ENCODE measurements at regions not wholly inside any gene's neighbourhood (a gene's known extent, or its start where the extent isn't known, plus 50 kb on each side); places are given as distances from the start of the nearest gene placed in this dataset.

GRCh38 chr15:38706956-38707355, 142.3 kb upstream of the RASGRP1 start:
- ATAC-seq = no peak
- H3K36me3 ChIP-seq = no peaks in the 10 kb centered on the region
- H3K27ac ChIP-seq = no peak overlapping the region
- in situ Hi-C loops (cut with MboI; ENCODE audit: low sequenced_read_pairs in 4 of 4) = loop anchor here in 2 of 4 donors (10.0 to 25.0 kb wide), 2 partner anchors 1055 to 1058 kb away; no protein-coding TSS in a partner anchor
- intact Hi-C loops (cut with DNase I; ENCODE audit: low total_unique reads) = loop anchor here (5.0 kb wide), 2 partner anchors 875 to 1050 kb away; partner anchors contain the start of gene THBS1
- TF ChIP-seq POLR2A (IDR thresholded peaks at IDR 0.05) = no peak
- no peak for TF ChIP-seq CTCF (IDR thresholded peaks at IDR 0.05 in 4 of 5, conservative IDR thresholded peaks at IDR 0.05 in 1 of 5)
- no peaks in the 10 kb centered on the region for H3K9me3 ChIP-seq
- no peaks in the 10 kb centered on the region for H3K4me1 ChIP-seq
- no peak overlapping the region for H3K4me3 ChIP-seq
- H3K27me3 ChIP-seq = peaks cover 0 to 7% (median 0%) of the 10 kb centered on the region in 3 donors
- DNase-seq = no peak

GRCh38 chr15:38707802-38708671, 143.4 kb upstream of the RASGRP1 start:
- Histone ChIP-seq H3K4me1 (no peaks in the 10 kb centered on the region), H3K27ac (no peak overlapping the region), H3K4me3 (no peak overlapping the region), H3K9me3 (no peaks in the 10 kb centered on the region), H3K36me3 (no peaks in the 10 kb centered on the region), H3K27me3 (peaks cover 0 to 7% (median 0%) of the 10 kb centered on the region in 3 donors)
- intact Hi-C loops (cut with DNase I; ENCODE audit: low total_unique reads) (loop anchor here (5.0 kb wide), 2 partner anchors 874 to 1049 kb away; partner anchors contain the start of gene THBS1), in situ Hi-C loops (cut with MboI; ENCODE audit: low sequenced_read_pairs in 4 of 4) (loop anchor here in 2 of 4 donors (10.0 to 25.0 kb wide), 2 partner anchors 1054 to 1057 kb away; no protein-coding TSS in a partner anchor)
- TF ChIP-seq POLR2A (IDR thresholded peaks at IDR 0.05) (no peak), CTCF (IDR thresholded peaks at IDR 0.05 in 4 of 5, conservative IDR thresholded peaks at IDR 0.05 in 1 of 5) (peak in 4 of 5 experiments; percentile 33 to 57 (median 50))
- ATAC-seq (peak; percentile 63 to 65), DNase-seq (no peak)

- no peak overlapping the region for H3K4me3 ChIP-seq
- no peaks in the 10 kb centered on the region for H3K4me1 ChIP-seq
- DNase-seq = no peak
- H3K9me3 ChIP-seq = no peaks in the 10 kb centered on the region
- TF ChIP-seq POLR2A (IDR thresholded peaks at IDR 0.05) = no peak
- no peak for TF ChIP-seq CTCF (IDR thresholded peaks at IDR 0.05 in 4 of 5, conservative IDR thresholded peaks at IDR 0.05 in 1 of 5)
- peaks cover 0 to 7% (median 0%) of the 10 kb centered on the region in 3 donors for H3K27me3 ChIP-seq
- intact Hi-C loops (cut with DNase I; ENCODE audit: low total_unique reads) (loop anchor here (5.0 kb wide), 2 partner anchors 874 to 1049 kb away; partner anchors contain the start of gene THBS1), in situ Hi-C loops (cut with MboI; ENCODE audit: low sequenced_read_pairs in 4 of 4) (loop anchor here in 2 of 4 donors (10.0 to 25.0 kb wide), 2 partner anchors 1054 to 1056 kb away; no protein-coding TSS in a partner anchor)
- no peak overlapping the region for H3K27ac ChIP-seq
- no peaks in the 10 kb centered on the region for H3K36me3 ChIP-seq
- no peak for ATAC-seq
These were observed 144.1 kb upstream of the RASGRP1 start for GRCh38 chr15:38708672-38709180.

- no peak overlapping the region for H3K27ac ChIP-seq
- ATAC-seq (no peak), DNase-seq (no peak)
- H3K4me1 ChIP-seq = no peaks in the 10 kb centered on the region
- H3K36me3 ChIP-seq = no peaks in the 10 kb centered on the region
- peaks cover 0 to 7% (median 0%) of the 10 kb centered on the region in 3 donors for H3K27me3 ChIP-seq
- no peaks in the 10 kb centered on the region for H3K9me3 ChIP-seq
- H3K4me3 ChIP-seq = no peak overlapping the region
- intact Hi-C loops (cut with DNase I; ENCODE audit: low total_unique reads) (loop anchor here (5.0 kb wide), 2 partner anchors 873 to 1048 kb away; partner anchors contain the start of gene THBS1), in situ Hi-C loops (cut with MboI; ENCODE audit: low sequenced_read_pairs in 4 of 4) (loop anchor here in 2 of 4 donors (10.0 to 25.0 kb wide), 2 partner anchors 1053 to 1056 kb away; no protein-coding TSS in a partner anchor)
- no peak for TF ChIP-seq CTCF (IDR thresholded peaks at IDR 0.05 in 4 of 5, conservative IDR thresholded peaks at IDR 0.05 in 1 of 5)
- no peak for TF ChIP-seq POLR2A (IDR thresholded peaks at IDR 0.05)
These were observed 144.6 kb upstream of the RASGRP1 start for GRCh38 chr15:38709196-38709595.
